Tibial nerve (tissue), 4 donors: ENCODE measurements at regions not wholly inside any gene's neighbourhood (a gene's known extent, or its start where the extent isn't known, plus 50 kb on each side); places are given as distances from the start of the nearest gene placed in this dataset.

Experiments used
- EP300 ChIP-seq, 2 donors: sonication (generic); formaldehyde crosslinking; IDR thresholded peaks; one replicate each; pipeline ENCODE4 v1.6.1; 2017; ENCODE audit warnings: antibody characterized with exemption in 2 of 2, mild to moderate bottlenecking in 1 of 2
- TF ChIP-seq, protein P1 (sequence below), 5 experiments: fragments of 200-600 bp in 3 of 5; fragments of 450-650 bp in 2 of 5; sonication (generic) in 3 of 5; IDR thresholded peaks; one replicate each; pipeline ENCODE4 v1.5.1; 2016 to 2019; ENCODE audit warnings: antibody characterized with exemption in 5 of 5, mild to moderate bottlenecking in 3 of 5, moderate library complexity in 2 of 5

DNA sequence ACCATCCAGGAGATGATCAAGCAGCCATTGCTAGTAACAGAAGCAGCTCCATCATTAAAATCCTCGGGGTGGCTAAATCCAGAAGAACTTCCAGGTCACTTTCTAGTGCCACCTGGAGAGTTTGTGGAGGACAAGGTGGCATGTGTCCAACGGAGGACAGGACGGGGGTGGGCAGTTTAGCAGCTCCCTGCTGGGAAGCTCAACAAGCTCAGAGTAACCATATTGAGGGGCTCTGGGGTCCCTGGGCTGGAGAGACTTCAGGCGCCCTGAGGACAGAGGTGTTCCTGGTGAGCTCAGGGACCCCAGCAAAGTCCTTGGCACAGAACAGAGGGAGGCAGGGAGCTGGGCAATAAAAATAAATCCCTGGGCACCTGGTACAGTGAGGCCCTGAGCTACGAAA, 140.0 kb upstream of the FHL2 start:
- TF ChIP-seq, protein P1, sequence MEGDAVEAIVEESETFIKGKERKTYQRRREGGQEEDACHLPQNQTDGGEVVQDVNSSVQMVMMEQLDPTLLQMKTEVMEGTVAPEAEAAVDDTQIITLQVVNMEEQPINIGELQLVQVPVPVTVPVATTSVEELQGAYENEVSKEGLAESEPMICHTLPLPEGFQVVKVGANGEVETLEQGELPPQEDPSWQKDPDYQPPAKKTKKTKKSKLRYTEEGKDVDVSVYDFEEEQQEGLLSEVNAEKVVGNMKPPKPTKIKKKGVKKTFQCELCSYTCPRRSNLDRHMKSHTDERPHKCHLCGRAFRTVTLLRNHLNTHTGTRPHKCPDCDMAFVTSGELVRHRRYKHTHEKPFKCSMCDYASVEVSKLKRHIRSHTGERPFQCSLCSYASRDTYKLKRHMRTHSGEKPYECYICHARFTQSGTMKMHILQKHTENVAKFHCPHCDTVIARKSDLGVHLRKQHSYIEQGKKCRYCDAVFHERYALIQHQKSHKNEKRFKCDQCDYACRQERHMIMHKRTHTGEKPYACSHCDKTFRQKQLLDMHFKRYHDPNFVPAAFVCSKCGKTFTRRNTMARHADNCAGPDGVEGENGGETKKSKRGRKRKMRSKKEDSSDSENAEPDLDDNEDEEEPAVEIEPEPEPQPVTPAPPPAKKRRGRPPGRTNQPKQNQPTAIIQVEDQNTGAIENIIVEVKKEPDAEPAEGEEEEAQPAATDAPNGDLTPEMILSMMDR (IDR thresholded peaks at IDR 0.05) = no peak
- no peak for TF ChIP-seq EP300 (IDR thresholded peaks at IDR 0.05)
